ENCODE measurements at regions not wholly inside any gene's neighbourhood (a gene's known extent, or its start where the extent isn't known, plus 50 kb on each side); places are given as distances from the start of the nearest gene placed in this dataset.
A peak's percentile ranks its signal among the peaks of the same experiment; 100 is the strongest.
"Not testable (repeated sequence)": the region's sequence is repeated elsewhere in the genome, so short reads cannot be mapped to it uniquely, and the experiment has no call there.

DNA sequence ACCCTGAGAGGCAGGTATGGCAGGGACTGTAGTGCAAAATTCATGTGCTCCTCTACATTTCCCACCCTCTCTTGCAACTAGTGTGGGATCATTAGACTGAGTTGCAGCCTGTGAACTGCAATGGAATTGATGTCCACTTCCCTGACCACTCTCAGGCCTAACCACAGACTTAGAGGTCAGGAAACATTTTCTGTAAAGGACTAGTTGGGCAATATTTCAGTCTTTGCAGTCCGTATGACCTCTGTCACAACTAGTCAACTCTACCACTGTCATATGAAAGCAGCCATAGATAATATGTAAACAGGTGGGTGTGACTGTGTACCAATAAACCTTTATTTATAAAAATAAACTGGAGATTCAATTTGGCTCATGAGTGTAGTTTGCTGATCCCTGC is 134.4 kb upstream of the TOP1 start:
- Mint-ChIP-seq H3K4me3 (no peak overlapping the region), H3K4me1 (no peaks in the 10 kb centered on the region), H3K36me3 (no peaks in the 10 kb centered on the region), H3K27me3 (peaks cover 5% of the 10 kb centered on the region), H3K9me3 (no peaks in the 10 kb centered on the region), H3K27ac (no peak overlapping the region)

DNA sequence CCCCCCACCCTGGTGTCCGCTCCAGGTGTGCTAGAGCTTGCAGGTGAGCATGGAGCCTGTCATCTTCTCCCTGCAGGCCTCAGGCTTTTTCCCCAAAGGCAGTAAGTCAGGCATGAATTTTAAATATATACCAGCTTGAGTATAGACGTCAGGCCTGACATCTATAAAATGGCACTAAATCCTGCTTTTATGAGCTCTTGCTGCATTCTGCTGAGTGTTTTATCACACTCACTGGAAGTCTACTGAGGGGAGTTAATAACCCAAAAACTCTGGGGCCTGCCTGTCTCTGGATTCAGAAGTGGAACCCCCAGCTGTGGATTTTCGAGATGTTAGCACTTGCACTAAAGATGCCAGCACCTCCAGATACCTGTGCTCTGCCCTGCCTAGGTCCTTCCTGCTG is 133.4 kb upstream of the TOP1 start:
- Mint-ChIP-seq H3K36me3 (no peaks in the 10 kb centered on the region), H3K4me3 (no peak overlapping the region), H3K4me1 (no peaks in the 10 kb centered on the region), H3K27me3 (peaks cover 5% of the 10 kb centered on the region), H3K9me3 (no peaks in the 10 kb centered on the region), H3K27ac (no peak overlapping the region)

DNA sequence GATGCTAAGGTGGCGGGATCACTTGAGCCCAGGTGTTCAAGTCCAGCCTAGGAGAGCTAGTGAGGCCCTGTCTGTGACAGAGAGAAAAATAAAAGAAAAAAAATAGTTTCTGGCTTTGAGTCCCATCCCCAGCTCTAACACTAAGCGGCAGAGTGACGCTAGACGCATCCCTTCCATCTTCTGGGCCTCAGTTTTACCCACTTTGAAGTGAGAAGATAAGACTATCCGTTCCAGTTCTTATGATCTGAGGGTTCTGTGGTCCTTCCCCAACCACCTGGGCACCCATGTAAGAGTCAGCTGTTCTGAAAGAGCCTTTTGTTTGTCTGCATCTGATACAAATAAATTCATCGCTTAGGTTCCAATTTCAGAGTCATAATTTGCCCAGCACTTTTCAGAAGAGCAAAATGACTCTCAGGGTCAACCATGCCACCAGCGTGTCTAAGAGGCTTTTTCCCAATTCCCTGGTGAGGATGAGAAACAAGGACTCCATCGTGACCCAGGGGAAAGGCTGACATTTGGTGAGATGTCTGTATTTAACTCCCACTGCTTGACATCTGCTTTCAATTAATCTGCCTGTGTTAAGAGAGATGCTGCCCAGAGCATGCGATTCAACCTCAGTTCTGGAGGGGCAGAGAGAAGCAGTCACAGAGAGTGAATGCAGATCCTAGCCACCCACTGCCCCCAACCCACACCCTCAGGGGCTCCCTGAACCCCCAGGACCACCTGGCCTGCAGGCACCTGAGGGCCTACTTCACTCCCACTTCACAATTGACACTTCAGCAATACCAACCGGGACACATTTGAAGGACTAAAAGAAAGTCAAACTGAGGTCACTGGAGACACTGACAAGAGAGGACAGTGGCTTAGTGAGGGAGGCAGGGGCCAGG is 131.6 kb upstream of the TOP1 start:
- H3K4me1 Mint-ChIP-seq = no peaks in the 10 kb centered on the region
- no peaks in the 10 kb centered on the region for H3K9me3 Mint-ChIP-seq
- H3K36me3 Mint-ChIP-seq = no peaks in the 10 kb centered on the region
- H3K27me3 Mint-ChIP-seq = peaks cover 5% of the 10 kb centered on the region
- no peak overlapping the region for H3K27ac Mint-ChIP-seq
- no peak overlapping the region for H3K4me3 Mint-ChIP-seq

DNA sequence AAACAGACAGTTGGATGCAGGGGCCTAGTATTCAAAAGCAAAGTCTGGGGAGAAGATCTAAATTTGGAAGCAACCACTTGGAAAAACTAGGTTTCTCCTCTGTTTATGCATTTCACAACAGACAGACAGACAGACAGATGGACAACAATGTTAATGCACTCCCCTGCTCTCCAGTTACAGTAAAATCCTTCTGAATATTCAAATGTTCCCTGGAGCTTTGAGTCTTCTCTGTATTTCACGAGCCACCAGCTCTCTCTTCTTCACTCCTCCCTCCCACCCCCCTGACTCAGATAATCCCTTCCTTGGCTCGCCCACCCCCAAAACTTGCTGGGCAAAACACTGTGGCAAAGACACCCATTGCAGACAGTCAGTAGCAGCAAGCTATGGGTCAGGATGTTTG is 129.3 kb upstream of the TOP1 start:
- Mint-ChIP-seq H3K27me3 (peaks cover 5% of the 10 kb centered on the region), H3K27ac (no peak overlapping the region), H3K9me3 (no peaks in the 10 kb centered on the region), H3K36me3 (no peaks in the 10 kb centered on the region), H3K4me1 (no peaks in the 10 kb centered on the region), H3K4me3 (no peak overlapping the region)

DNA sequence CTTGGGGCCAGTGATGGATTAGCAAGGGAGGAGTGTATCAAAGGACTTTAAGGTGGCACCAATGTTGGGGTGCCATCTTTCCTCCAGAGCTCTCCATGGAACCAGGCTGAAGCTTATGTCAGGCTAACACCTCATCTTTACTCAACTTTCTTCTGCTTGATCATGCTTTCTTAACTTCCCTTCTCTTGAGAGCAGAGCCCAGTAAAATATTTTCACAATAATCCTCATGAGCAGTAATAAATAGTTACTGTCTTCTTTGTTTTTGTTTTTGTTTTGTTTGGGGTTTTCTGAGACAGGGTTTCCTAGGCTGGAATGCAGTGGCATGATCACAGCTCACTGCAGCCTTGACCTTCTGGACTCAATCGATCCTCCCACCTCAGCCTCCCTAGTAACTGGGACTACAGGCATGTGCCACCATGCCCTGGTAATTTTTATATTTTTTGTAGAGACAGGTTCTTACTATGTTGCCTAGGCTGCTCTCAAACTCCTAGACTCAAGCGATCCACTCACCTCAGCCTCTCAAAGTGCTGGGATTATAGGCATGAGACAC is 127.9 kb upstream of the TOP1 start:
- H3K9me3 Mint-ChIP-seq = peaks cover 0 to 3% (median 2%) of the 10 kb centered on the region in 3 donors
- H3K27ac Mint-ChIP-seq = peak overlapping the region in 1 of 3 donors; percentile 14
- H3K27me3 Mint-ChIP-seq = peaks cover 1% of the 10 kb centered on the region
- no peak overlapping the region for H3K4me3 Mint-ChIP-seq
- H3K4me1 Mint-ChIP-seq = no peaks in the 10 kb centered on the region
- no peaks in the 10 kb centered on the region for H3K36me3 Mint-ChIP-seq

- Mint-ChIP-seq H3K27ac (no peak overlapping the region), H3K4me3 (no peak overlapping the region), H3K36me3 (peaks cover 4% of the 10 kb centered on the region), H3K27me3 (peaks cover 1% of the 10 kb centered on the region), H3K9me3 (peaks cover 0 to 6% (median 3%) of the 10 kb centered on the region in 3 donors), H3K4me1 (no peaks in the 10 kb centered on the region)
Observed at GRCh38 chr20:40902661-40903060, 126.0 kb upstream of the TOP1 start.

GRCh38 chr20:40908309-40908708 is 120.3 kb upstream of the TOP1 start:
- H3K9me3 Mint-ChIP-seq = peaks cover 1 to 6% (median 3%) of the 10 kb centered on the region in 3 donors

DNA sequence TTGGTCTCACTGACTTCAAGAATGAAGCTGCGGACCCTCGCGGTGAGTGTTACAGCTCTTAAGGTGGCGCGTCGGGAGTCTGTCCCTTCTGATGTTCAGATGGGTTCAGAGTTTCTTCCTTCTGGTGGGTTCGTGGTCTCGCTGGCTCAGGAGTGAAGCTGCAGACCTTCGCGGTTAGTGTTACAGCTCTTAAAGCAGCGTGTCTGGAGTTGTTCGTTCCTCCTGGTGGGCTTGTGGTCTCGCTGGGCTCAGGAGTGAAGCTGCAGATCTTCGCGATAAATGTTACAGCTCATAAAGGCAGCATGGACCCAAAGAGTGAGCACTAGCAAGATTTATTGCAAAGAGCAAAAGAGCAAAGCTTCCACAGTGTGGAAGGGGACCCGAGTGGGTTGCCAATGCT is 119.1 kb upstream of the TOP1 start:
- H3K4me1 Mint-ChIP-seq, H3K27me3 Mint-ChIP-seq, H3K27ac Mint-ChIP-seq, H3K9me3 Mint-ChIP-seq, H3K36me3 Mint-ChIP-seq, H3K4me3 Mint-ChIP-seq: not testable (repeated sequence)

More at GRCh38 chr20:40908309-40908708, 120.3 kb upstream of the TOP1 start:
- H3K27ac Mint-ChIP-seq = no peak overlapping the region
- peaks cover 4% of the 10 kb centered on the region for H3K36me3 Mint-ChIP-seq
- H3K27me3 Mint-ChIP-seq = no peaks in the 10 kb centered on the region
- H3K4me1 Mint-ChIP-seq = no peaks in the 10 kb centered on the region
- H3K4me3 Mint-ChIP-seq = no peak overlapping the region

- H3K36me3 Mint-ChIP-seq, H3K9me3 Mint-ChIP-seq, H3K27ac Mint-ChIP-seq, H3K4me3 Mint-ChIP-seq, H3K4me1 Mint-ChIP-seq, H3K27me3 Mint-ChIP-seq: not testable (repeated sequence)
Observed at GRCh38 chr20:40910436-40910835, 118.2 kb upstream of the TOP1 start.

DNA sequence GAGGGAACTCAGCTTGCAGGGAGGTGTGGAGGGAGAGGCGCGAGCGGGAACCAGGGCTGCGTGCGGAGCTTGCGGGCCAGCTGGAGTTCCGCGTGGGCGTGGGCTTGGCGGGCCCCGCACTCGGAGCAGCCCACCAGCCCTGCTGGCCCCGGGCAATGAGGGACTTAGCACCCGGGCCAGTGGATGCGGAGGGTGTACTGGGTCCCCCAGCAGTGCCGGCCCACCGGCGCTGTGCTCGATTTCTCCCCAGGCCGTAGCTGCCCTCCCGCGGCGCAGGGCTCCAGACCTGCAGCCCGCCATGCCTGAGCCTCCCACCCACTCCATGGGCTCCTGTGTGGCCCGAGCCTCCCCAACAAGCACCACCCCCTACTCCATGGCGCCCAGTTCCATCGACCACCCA is 117.5 kb upstream of the TOP1 start:
- not testable (repeated sequence) for H3K36me3 Mint-ChIP-seq, H3K27me3 Mint-ChIP-seq, H3K27ac Mint-ChIP-seq, H3K9me3 Mint-ChIP-seq, H3K4me1 Mint-ChIP-seq, H3K4me3 Mint-ChIP-seq

DNA sequence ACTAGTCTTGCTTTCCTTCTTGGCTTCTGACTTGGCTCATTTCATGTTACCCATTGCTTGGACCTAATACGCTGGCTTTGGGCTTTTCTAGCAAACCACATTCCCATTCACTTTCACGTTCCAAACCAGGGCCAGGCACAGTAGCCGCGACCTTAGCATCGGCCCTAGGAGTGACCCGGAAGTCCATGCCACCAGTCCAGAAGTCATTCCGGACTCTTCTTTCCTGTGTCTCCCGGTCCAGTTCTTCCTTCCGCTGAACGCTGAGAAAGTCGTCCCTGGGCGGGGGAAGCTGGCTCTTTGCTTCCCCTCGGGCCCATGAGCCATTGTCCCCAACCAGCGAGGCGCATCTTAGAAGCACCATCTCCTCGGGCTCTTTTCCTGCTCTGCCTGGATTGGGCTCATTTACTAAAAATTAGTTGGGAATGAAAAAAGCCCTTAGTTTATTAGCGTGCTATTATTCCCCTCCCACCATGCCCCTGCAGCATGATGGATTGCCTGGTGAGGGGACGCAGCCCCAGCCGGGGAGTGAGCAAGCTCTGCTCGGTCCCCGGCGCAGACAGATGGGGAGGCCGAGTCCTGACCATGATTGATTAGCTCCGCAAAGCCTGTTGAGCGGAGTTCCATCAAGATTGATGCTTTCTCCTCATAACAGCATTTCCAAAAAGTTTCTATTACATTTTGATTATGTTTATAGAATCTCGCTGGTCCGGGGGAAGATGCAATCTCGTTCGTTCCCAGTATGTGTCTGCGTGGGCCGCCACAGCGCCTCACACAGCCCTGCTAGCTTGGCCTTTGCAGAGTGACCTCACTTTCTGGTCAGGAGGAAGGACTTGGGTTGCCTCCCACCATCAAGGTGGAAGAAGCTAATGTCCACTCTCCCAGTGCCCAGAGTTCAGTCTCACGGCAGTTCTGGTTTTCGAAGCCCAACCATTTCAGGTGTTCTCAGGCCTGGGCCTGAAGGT is 115.1 kb upstream of the TOP1 start:
- H3K4me1 Mint-ChIP-seq = no peaks in the 10 kb centered on the region
- no peaks in the 10 kb centered on the region for H3K36me3 Mint-ChIP-seq
- H3K4me3 Mint-ChIP-seq = no peak overlapping the region
- no peak overlapping the region for H3K27ac Mint-ChIP-seq
- H3K27me3 Mint-ChIP-seq = no peaks in the 10 kb centered on the region
- H3K9me3 Mint-ChIP-seq = peaks cover 0 to 5% (median 5%) of the 10 kb centered on the region in 3 donors

DNA sequence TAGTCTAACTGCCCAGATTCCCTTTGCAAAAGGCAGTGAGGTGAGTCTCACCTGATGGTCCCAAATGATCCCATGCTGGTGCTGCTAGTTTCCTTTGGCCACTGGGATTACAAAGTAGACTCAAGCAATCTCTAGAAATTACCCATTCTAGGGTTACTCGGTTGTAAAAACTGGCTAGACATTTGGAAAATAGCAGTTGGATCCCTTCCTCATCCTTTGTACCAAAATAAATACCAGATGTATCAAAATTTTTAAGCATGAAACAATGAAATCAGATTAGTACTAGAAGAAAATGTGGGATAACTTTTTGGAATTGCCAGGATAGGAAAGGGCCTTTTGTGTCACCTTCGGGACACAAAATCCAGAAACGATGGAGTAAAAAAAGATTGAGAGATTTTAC is 112.9 kb upstream of the TOP1 start:
- H3K9me3 Mint-ChIP-seq = peaks cover 0 to 5% (median 5%) of the 10 kb centered on the region in 3 donors
- peaks cover 4% of the 10 kb centered on the region for H3K27me3 Mint-ChIP-seq
- no peaks in the 10 kb centered on the region for H3K4me1 Mint-ChIP-seq
- no peak overlapping the region for H3K27ac Mint-ChIP-seq
- no peaks in the 10 kb centered on the region for H3K36me3 Mint-ChIP-seq
- H3K4me3 Mint-ChIP-seq = no peak overlapping the region

DNA sequence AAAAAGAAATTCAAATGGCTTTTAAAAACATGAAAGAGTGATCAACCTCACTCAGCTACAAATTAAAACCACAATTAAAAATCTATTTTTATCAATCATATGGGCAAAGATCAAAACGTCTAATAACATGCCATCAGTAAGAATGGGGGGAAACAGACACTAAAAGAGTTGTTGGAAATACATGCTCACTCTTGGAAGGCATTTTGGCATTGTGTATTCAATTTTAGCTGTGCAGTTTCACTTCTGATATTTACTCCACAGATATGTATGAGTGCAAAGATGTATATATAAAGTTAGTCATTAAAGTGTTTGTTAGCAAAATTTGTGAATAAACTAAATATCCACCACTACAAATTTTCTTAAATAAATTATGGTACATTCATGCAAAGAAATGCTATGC is 112.3 kb upstream of the TOP1 start:
- peaks cover 4% of the 10 kb centered on the region for H3K27me3 Mint-ChIP-seq
- H3K36me3 Mint-ChIP-seq = no peaks in the 10 kb centered on the region
- no peaks in the 10 kb centered on the region for H3K4me1 Mint-ChIP-seq
- H3K27ac Mint-ChIP-seq = no peak overlapping the region
- H3K4me3 Mint-ChIP-seq = no peak overlapping the region
- H3K9me3 Mint-ChIP-seq = peaks cover 0 to 5% (median 5%) of the 10 kb centered on the region in 3 donors

DNA sequence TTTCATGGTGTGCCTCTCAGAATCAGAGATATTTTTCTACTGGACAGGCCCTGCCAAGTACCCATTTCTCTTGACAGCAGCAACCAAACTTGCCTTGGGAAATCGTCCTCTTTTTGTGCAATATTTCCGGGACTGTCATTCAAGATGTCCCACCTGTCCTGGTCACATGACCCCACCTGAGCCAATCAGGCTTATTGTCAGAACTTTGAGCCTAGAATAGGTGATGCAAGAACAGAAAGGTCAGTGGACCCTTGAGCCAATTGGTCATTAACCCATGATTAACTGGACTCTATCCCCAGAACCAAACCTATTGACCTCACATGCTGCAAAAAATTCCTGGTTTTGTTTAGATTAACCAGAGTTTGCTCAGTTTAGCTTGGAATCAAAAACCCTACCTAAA is 108.3 kb upstream of the TOP1 start:
- Mint-ChIP-seq H3K27me3 (peaks cover 6% of the 10 kb centered on the region), H3K4me1 (peaks cover 0 to 2% (median 0%) of the 10 kb centered on the region in 3 donors), H3K27ac (no peak overlapping the region), H3K9me3 (peaks cover 0 to 5% (median 4%) of the 10 kb centered on the region in 3 donors), H3K36me3 (peaks cover 2% of the 10 kb centered on the region), H3K4me3 (no peak overlapping the region)

DNA sequence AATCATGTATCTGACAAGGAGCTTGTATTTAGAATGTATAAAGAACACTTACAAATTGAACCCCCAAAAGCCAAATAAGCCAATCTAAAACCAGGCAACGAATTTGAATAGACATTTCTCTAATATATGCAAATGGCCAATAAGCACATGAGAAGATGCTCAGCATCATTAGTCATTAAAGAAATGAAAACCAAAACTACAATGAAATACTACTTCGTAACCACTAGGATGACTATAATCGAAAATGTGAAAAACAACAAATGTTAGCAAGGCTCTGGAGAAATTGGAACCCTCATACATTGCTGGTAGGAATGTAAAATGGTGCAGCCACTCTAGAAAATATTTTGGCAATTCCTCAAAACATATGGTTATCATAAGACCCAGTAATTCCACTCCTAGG is 105.8 kb upstream of the TOP1 start:
- no peaks in the 10 kb centered on the region for H3K9me3 Mint-ChIP-seq
- peaks cover 2% of the 10 kb centered on the region for H3K36me3 Mint-ChIP-seq
- H3K27me3 Mint-ChIP-seq = peaks cover 6% of the 10 kb centered on the region
- peaks cover 0 to 13% (median 8%) of the 10 kb centered on the region in 3 donors for H3K4me1 Mint-ChIP-seq
- no peak overlapping the region for H3K27ac Mint-ChIP-seq
- H3K4me3 Mint-ChIP-seq = no peak overlapping the region
